ENCODE measurements at regions not wholly inside any gene's neighbourhood (a gene's known extent, or its start where the extent isn't known, plus 50 kb on each side); places are given as distances from the start of the nearest gene placed in this dataset.

DNA sequence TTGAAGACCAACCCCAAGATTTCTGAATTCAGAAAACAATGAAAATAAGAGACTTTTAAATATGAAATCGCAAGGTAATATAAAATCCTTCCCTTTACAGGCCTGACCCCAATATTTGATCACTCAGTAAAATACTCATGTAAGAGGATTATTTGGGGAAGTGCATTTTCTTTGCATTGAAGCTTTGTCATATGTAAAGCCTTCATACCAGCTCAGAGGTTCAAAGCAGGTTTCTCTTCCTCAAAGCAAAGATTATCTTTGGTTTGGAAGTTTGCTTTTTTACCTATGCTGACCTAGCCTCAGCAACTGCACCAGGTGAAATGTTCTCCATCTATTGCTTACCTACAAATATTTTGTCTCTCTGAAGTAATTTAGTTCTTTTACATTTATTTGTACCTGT is 106.5 kb upstream of the PARP8 start:
- TF ChIP-seq POU2F2 (IDR thresholded peaks at IDR 0.05; ENCODE audit: low read depth, low read length) (no peak), TAF1 (IDR thresholded peaks at IDR 0.05; ENCODE audit: low read depth, low read length) (no peak), POLR2A (IDR thresholded peaks at IDR 0.05; ENCODE audit: low read depth, low read length) (no peak), POLR2AphosphoS5 (IDR thresholded peaks at IDR 0.05; ENCODE audit: low read depth, low read length) (no peak)
